ENCODE measurements at regions not wholly inside any gene's neighbourhood (a gene's known extent, or its start where the extent isn't known, plus 50 kb on each side); places are given as distances from the start of the nearest gene placed in this dataset.

- Histone ChIP-seq H3K27me3 (ENCODE audit: control insufficient read depth in 2 of 2, insufficient read depth in 1 of 2, low read length in 1 of 2) (no peaks in the 10 kb centered on the region), H3K36me3 (ENCODE audit: control insufficient read depth in 2 of 2, insufficient read depth in 2 of 2, low read length in 1 of 2) (no peaks in the 10 kb centered on the region), H3K4me3 (ENCODE audit: low read length in 2 of 2) (no peak overlapping the region), H3K4me1 (ENCODE audit: control insufficient read depth in 2 of 2, insufficient read depth in 2 of 2, low read length in 2 of 2) (no peaks in the 10 kb centered on the region), H3K9me3 (ENCODE audit: control insufficient read depth in 2 of 2, insufficient read depth in 1 of 2, low read length in 1 of 2) (no peaks in the 10 kb centered on the region), H3K27ac (ENCODE audit: low read depth in 1 of 2, low read length in 1 of 2) (no peak overlapping the region)
- no peak for DNase-seq (ENCODE audit: low read depth in 6 of 9, low spot score in 9 of 9)
- 87% methylated on average over 1 of the region's 1 CpG for WGBS
Measured at GRCh38 chr4:170425040-170425439, 335.3 kb upstream of the AADAT start.

- WGBS: 84% methylated on average over 1 of the region's 1 CpG
- no peak for DNase-seq (ENCODE audit: low read depth in 6 of 9, low spot score in 9 of 9)
- no peak overlapping the region for H3K4me3 ChIP-seq (ENCODE audit: low read length in 2 of 2)
- no peaks in the 10 kb centered on the region for H3K27me3 ChIP-seq (ENCODE audit: control insufficient read depth in 2 of 2, insufficient read depth in 1 of 2, low read length in 1 of 2)
- no peak overlapping the region for H3K27ac ChIP-seq (ENCODE audit: low read depth in 1 of 2, low read length in 1 of 2)
- H3K36me3 ChIP-seq (ENCODE audit: control insufficient read depth in 2 of 2, insufficient read depth in 2 of 2, low read length in 1 of 2): no peaks in the 10 kb centered on the region
- H3K9me3 ChIP-seq (ENCODE audit: control insufficient read depth in 2 of 2, insufficient read depth in 1 of 2, low read length in 1 of 2): no peaks in the 10 kb centered on the region
- no peaks in the 10 kb centered on the region for H3K4me1 ChIP-seq (ENCODE audit: control insufficient read depth in 2 of 2, insufficient read depth in 2 of 2, low read length in 2 of 2)
Measured at GRCh38 chr4:170423137-170423536, 333.4 kb upstream of the AADAT start.

GRCh38 chr4:170420255-170420693 lies 330.5 kb upstream of the AADAT start:
- Histone ChIP-seq H3K9me3 (ENCODE audit: control insufficient read depth in 2 of 2, insufficient read depth in 1 of 2, low read length in 1 of 2) (no peaks in the 10 kb centered on the region), H3K4me1 (ENCODE audit: control insufficient read depth in 2 of 2, insufficient read depth in 2 of 2, low read length in 2 of 2) (no peaks in the 10 kb centered on the region), H3K27ac (ENCODE audit: low read depth in 1 of 2, low read length in 1 of 2) (no peak overlapping the region), H3K27me3 (ENCODE audit: control insufficient read depth in 2 of 2, insufficient read depth in 1 of 2, low read length in 1 of 2) (no peaks in the 10 kb centered on the region), H3K4me3 (ENCODE audit: low read length in 2 of 2) (no peak overlapping the region), H3K36me3 (ENCODE audit: control insufficient read depth in 2 of 2, insufficient read depth in 2 of 2, low read length in 1 of 2) (no peaks in the 10 kb centered on the region)
- no peak for DNase-seq (ENCODE audit: low read depth in 6 of 9, low spot score in 9 of 9)
- 85% methylated on average over 7 of the region's 7 CpGs for WGBS

- no peak for DNase-seq (ENCODE audit: low read depth in 6 of 9, low spot score in 9 of 9)
- no peaks in the 10 kb centered on the region for H3K4me1 ChIP-seq (ENCODE audit: control insufficient read depth in 2 of 2, insufficient read depth in 2 of 2, low read length in 2 of 2)
- no peak overlapping the region for H3K27ac ChIP-seq (ENCODE audit: low read depth in 1 of 2, low read length in 1 of 2)
- 94% methylated on average over 4 of the region's 4 CpGs for WGBS
- H3K4me3 ChIP-seq (ENCODE audit: low read length in 2 of 2): no peak overlapping the region
- no peaks in the 10 kb centered on the region for H3K9me3 ChIP-seq (ENCODE audit: control insufficient read depth in 2 of 2, insufficient read depth in 1 of 2, low read length in 1 of 2)
- no peaks in the 10 kb centered on the region for H3K27me3 ChIP-seq (ENCODE audit: control insufficient read depth in 2 of 2, insufficient read depth in 1 of 2, low read length in 1 of 2)
- no peaks in the 10 kb centered on the region for H3K36me3 ChIP-seq (ENCODE audit: control insufficient read depth in 2 of 2, insufficient read depth in 2 of 2, low read length in 1 of 2)
Measured at GRCh38 chr4:170414961-170415360, 325.2 kb upstream of the AADAT start.

- Histone ChIP-seq H3K27ac (ENCODE audit: low read depth in 1 of 2, low read length in 1 of 2) (no peak overlapping the region), H3K27me3 (ENCODE audit: control insufficient read depth in 2 of 2, insufficient read depth in 1 of 2, low read length in 1 of 2) (no peaks in the 10 kb centered on the region), H3K9me3 (ENCODE audit: control insufficient read depth in 2 of 2, insufficient read depth in 1 of 2, low read length in 1 of 2) (no peaks in the 10 kb centered on the region), H3K4me1 (ENCODE audit: control insufficient read depth in 2 of 2, insufficient read depth in 2 of 2, low read length in 2 of 2) (no peaks in the 10 kb centered on the region), H3K4me3 (ENCODE audit: low read length in 2 of 2) (no peak overlapping the region), H3K36me3 (ENCODE audit: control insufficient read depth in 2 of 2, insufficient read depth in 2 of 2, low read length in 1 of 2) (no peaks in the 10 kb centered on the region)
- 81% methylated on average over 2 of the region's 2 CpGs for WGBS
- no peak for DNase-seq (ENCODE audit: low read depth in 6 of 9, low spot score in 9 of 9)
Measured at GRCh38 chr4:170414360-170414759, 324.6 kb upstream of the AADAT start.

GRCh38 chr4:170413951-170414350 lies 324.2 kb upstream of the AADAT start:
- Histone ChIP-seq H3K4me3 (ENCODE audit: low read length in 2 of 2) (no peak overlapping the region), H3K4me1 (ENCODE audit: control insufficient read depth in 2 of 2, insufficient read depth in 2 of 2, low read length in 2 of 2) (no peaks in the 10 kb centered on the region), H3K36me3 (ENCODE audit: control insufficient read depth in 2 of 2, insufficient read depth in 2 of 2, low read length in 1 of 2) (no peaks in the 10 kb centered on the region), H3K27ac (ENCODE audit: low read depth in 1 of 2, low read length in 1 of 2) (no peak overlapping the region), H3K9me3 (ENCODE audit: control insufficient read depth in 2 of 2, insufficient read depth in 1 of 2, low read length in 1 of 2) (no peaks in the 10 kb centered on the region), H3K27me3 (ENCODE audit: control insufficient read depth in 2 of 2, insufficient read depth in 1 of 2, low read length in 1 of 2) (no peaks in the 10 kb centered on the region)
- no peak for DNase-seq (ENCODE audit: low read depth in 6 of 9, low spot score in 9 of 9)

GRCh38 chr4:170400361-170400760 lies 310.6 kb upstream of the AADAT start:
- H3K4me3 ChIP-seq (ENCODE audit: low read length in 2 of 2): no peak overlapping the region
- no peak for DNase-seq (ENCODE audit: low read depth in 6 of 9, low spot score in 9 of 9)
- no peaks in the 10 kb centered on the region for H3K9me3 ChIP-seq (ENCODE audit: control insufficient read depth in 2 of 2, insufficient read depth in 1 of 2, low read length in 1 of 2)
- H3K27me3 ChIP-seq (ENCODE audit: control insufficient read depth in 2 of 2, insufficient read depth in 1 of 2, low read length in 1 of 2): no peaks in the 10 kb centered on the region
- WGBS: 62% methylated on average over 1 of the region's 1 CpG
- H3K36me3 ChIP-seq (ENCODE audit: control insufficient read depth in 2 of 2, insufficient read depth in 2 of 2, low read length in 1 of 2): no peaks in the 10 kb centered on the region
- no peaks in the 10 kb centered on the region for H3K4me1 ChIP-seq (ENCODE audit: control insufficient read depth in 2 of 2, insufficient read depth in 2 of 2, low read length in 2 of 2)
- no peak overlapping the region for H3K27ac ChIP-seq (ENCODE audit: low read depth in 1 of 2, low read length in 1 of 2)

- WGBS: 94% methylated on average over 3 of the region's 3 CpGs
- Histone ChIP-seq H3K9me3 (ENCODE audit: control insufficient read depth in 2 of 2, insufficient read depth in 1 of 2, low read length in 1 of 2) (no peaks in the 10 kb centered on the region), H3K4me1 (ENCODE audit: control insufficient read depth in 2 of 2, insufficient read depth in 2 of 2, low read length in 2 of 2) (no peaks in the 10 kb centered on the region), H3K4me3 (ENCODE audit: low read length in 2 of 2) (no peak overlapping the region), H3K36me3 (ENCODE audit: control insufficient read depth in 2 of 2, insufficient read depth in 2 of 2, low read length in 1 of 2) (no peaks in the 10 kb centered on the region), H3K27me3 (ENCODE audit: control insufficient read depth in 2 of 2, insufficient read depth in 1 of 2, low read length in 1 of 2) (no peaks in the 10 kb centered on the region), H3K27ac (ENCODE audit: low read depth in 1 of 2, low read length in 1 of 2) (no peak overlapping the region)
- DNase-seq (ENCODE audit: low read depth in 6 of 9, low spot score in 9 of 9): no peak
Measured at GRCh38 chr4:170399581-170400293, 310.0 kb upstream of the AADAT start.

GRCh38 chr4:170398218-170398617 lies 308.5 kb upstream of the AADAT start:
- H3K4me3 ChIP-seq (ENCODE audit: low read length in 2 of 2): no peak overlapping the region
- no peak for DNase-seq (ENCODE audit: low read depth in 6 of 9, low spot score in 9 of 9)
- no peaks in the 10 kb centered on the region for H3K4me1 ChIP-seq (ENCODE audit: control insufficient read depth in 2 of 2, insufficient read depth in 2 of 2, low read length in 2 of 2)
- H3K27me3 ChIP-seq (ENCODE audit: control insufficient read depth in 2 of 2, insufficient read depth in 1 of 2, low read length in 1 of 2): no peaks in the 10 kb centered on the region
- H3K27ac ChIP-seq (ENCODE audit: low read depth in 1 of 2, low read length in 1 of 2): no peak overlapping the region
- H3K9me3 ChIP-seq (ENCODE audit: control insufficient read depth in 2 of 2, insufficient read depth in 1 of 2, low read length in 1 of 2): no peaks in the 10 kb centered on the region
- no peaks in the 10 kb centered on the region for H3K36me3 ChIP-seq (ENCODE audit: control insufficient read depth in 2 of 2, insufficient read depth in 2 of 2, low read length in 1 of 2)

Measured in thymus (tissue), 11 donors.